DND-41 (cell line): ENCODE measurements at regions not wholly inside any gene's neighbourhood (a gene's known extent, or its start where the extent isn't known, plus 50 kb on each side); places are given as distances from the start of the nearest gene placed in this dataset.

Source experiments
- EZH2 ChIP-seq: IDR thresholded peaks from 3 replicates; pipeline ENCODE4 v1.6.1; 2012; ENCODE audit warnings: borderline replicate concordance, low read depth, mild to moderate bottlenecking, moderate library complexity, low read length, inconsistent platforms; ENCODE audit not compliant: severe bottlenecking
- TF ChIP-seq, protein P1 (sequence below): IDR thresholded peaks from 2 replicates; pipeline ENCODE4 v1.5.1; 2012; ENCODE audit warnings: borderline replicate concordance, low read length, moderate library complexity, mild to moderate bottlenecking; ENCODE audit not compliant: poor library complexity, severe bottlenecking; ENCODE audit errors: extremely low read depth

DNA sequence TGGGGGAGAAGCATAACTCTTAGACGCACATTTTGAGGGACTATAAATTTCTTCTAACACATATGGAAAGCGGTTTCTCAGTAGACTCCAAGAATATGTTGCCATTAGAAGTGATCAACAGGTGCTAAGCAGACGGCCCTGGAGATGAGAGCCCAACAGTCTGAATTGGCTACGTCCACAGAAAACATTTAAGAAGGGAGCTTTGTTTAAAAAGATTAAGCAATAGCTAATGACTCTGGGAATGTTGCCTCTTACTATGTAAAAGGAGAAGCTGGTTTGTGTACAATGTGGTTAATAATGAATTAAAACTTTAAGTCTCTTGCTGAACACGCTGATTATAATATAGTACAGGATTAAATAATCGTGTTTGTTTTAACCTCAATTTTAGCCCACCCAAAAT lies 399.5 kb downstream of the SMARCA1 start:
- TF ChIP-seq, protein P1, sequence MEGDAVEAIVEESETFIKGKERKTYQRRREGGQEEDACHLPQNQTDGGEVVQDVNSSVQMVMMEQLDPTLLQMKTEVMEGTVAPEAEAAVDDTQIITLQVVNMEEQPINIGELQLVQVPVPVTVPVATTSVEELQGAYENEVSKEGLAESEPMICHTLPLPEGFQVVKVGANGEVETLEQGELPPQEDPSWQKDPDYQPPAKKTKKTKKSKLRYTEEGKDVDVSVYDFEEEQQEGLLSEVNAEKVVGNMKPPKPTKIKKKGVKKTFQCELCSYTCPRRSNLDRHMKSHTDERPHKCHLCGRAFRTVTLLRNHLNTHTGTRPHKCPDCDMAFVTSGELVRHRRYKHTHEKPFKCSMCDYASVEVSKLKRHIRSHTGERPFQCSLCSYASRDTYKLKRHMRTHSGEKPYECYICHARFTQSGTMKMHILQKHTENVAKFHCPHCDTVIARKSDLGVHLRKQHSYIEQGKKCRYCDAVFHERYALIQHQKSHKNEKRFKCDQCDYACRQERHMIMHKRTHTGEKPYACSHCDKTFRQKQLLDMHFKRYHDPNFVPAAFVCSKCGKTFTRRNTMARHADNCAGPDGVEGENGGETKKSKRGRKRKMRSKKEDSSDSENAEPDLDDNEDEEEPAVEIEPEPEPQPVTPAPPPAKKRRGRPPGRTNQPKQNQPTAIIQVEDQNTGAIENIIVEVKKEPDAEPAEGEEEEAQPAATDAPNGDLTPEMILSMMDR: no peak
- TF ChIP-seq EZH2: no peak
